H1 (cell line): ENCODE measurements at regions not wholly inside any gene's neighbourhood (a gene's known extent, or its start where the extent isn't known, plus 50 kb on each side); places are given as distances from the start of the nearest gene placed in this dataset.
A peak's percentile ranks its signal among the peaks of the same experiment; 100 is the strongest.

Experiments used
- CTCF ChIA-PET: fragments of 300-600 bp; sonication (Branson Sonifier 250); formaldehyde crosslinking; loops from one replicate; lab custom pipeline; 2021; ENCODE audit not compliant: partially characterized antibody; lab: Charles Lee
- POLR2A ChIA-PET: fragments of 300-600 bp; sonication (Branson Sonifier 250); formaldehyde crosslinking; loops from one replicate; lab custom pipeline; 2021; ENCODE audit warnings: inconsistent platforms; ENCODE audit not compliant: partially characterized antibody; lab: Charles Lee
- DNase-seq, 2 experiments: peaks; one replicate each; pipeline versions ENCODE4 v3.0.0 to v3.0.0-alpha.2; 2010 to 2022; ENCODE audit warnings: low spot score in 2 of 2, low read depth in 1 of 2, mixed read lengths in 1 of 2
- FAIRE-seq: peaks from 2 replicates; lab custom pipeline; 2011; peaks lifted over from hg19 to GRCh38; lab: Jason Lieb, UNC
- H2AFZ ChIP-seq: 2 replicates; pipeline ENCODE4 v1.8.1; 2012; ENCODE audit warnings: low read length, inconsistent platforms
- H2AK5ac ChIP-seq: 2 replicates; pipeline ENCODE4 v1.6.1; 2013; ENCODE audit warnings: low read depth, low read length
- H2BK120ac ChIP-seq: replicated peaks from 2 replicates; pipeline ENCODE3; 2013; ENCODE audit warnings: low read depth, low read length, inconsistent platforms
- H2BK12ac ChIP-seq: 2 replicates; pipeline ENCODE4 v1.6.1; 2013; ENCODE audit warnings: low read depth, low read length
- H2BK15ac ChIP-seq: 2 replicates; pipeline ENCODE4 v1.6.1; 2013; ENCODE audit warnings: low read length
- H2BK20ac ChIP-seq: 2 replicates; pipeline ENCODE4 v1.6.1; 2013; ENCODE audit warnings: low read length
- H2BK5ac ChIP-seq: 2 replicates; pipeline ENCODE4 v1.6.1; 2013; ENCODE audit warnings: low read depth, low read length
- H3K14ac ChIP-seq: 2 replicates; pipeline ENCODE4 v1.6.1; 2013; ENCODE audit warnings: inconsistent platforms; ENCODE audit not compliant: insufficient read length
- H3K18ac ChIP-seq: 2 replicates; pipeline ENCODE4 v1.6.1; 2013; ENCODE audit warnings: low read length; ENCODE audit errors: extremely low read depth
- H3K23ac ChIP-seq: 2 replicates; pipeline ENCODE4 v1.6.1; 2013; ENCODE audit warnings: inconsistent platforms; ENCODE audit not compliant: insufficient read length
- H3K23me2 ChIP-seq: 2 replicates; pipeline ENCODE4 v1.6.1; 2013; ENCODE audit warnings: low read depth, low read length
- H3K27ac ChIP-seq: 2 replicates; pipeline ENCODE4 v1.6.1; 2011; ENCODE audit warnings: low read depth, low read length, inconsistent platforms
- H3K27me3 ChIP-seq, 4 experiments: replicated peaks in 1 of 4; 1 replicate in 1 of 4; 2 replicates in 3 of 4; pipeline versions ENCODE4 v1.6.1 to v1.8.1; 2011 to 2013; ENCODE audit warnings: low read length in 3 of 4, mild to moderate bottlenecking in 3 of 4, inconsistent platforms in 2 of 4, mixed read lengths in 2 of 4, moderate library complexity in 1 of 4; ENCODE audit not compliant: control insufficient read depth in 3 of 4, insufficient read depth in 3 of 4; ENCODE audit errors: extremely low read depth in 1 of 4
- H3K36me3 ChIP-seq, 4 experiments: 2 replicates each; pipeline versions ENCODE4 v1.6.1 to v1.8.1; 2011 to 2013; ENCODE audit warnings: mild to moderate bottlenecking in 4 of 4, low read length in 3 of 4, moderate library complexity in 2 of 4, control low read depth in 1 of 4, inconsistent platforms in 1 of 4; ENCODE audit not compliant: insufficient read depth in 4 of 4, control insufficient read depth in 2 of 4
- H3K4ac ChIP-seq: replicated peaks from 2 replicates; pipeline ENCODE3; 2013; ENCODE audit warnings: low read length, low read depth, mixed read lengths, inconsistent platforms; ENCODE audit not compliant: insufficient read length
- H3K4me1 ChIP-seq, 4 experiments: replicated peaks in 1 of 4; 1 replicate in 1 of 4; 2 replicates in 3 of 4; pipeline versions ENCODE4 v1.6.1 to v1.8.1; 2011 to 2013; ENCODE audit warnings: low read length in 3 of 4, inconsistent platforms in 2 of 4, mixed read lengths in 1 of 4; ENCODE audit not compliant: insufficient read depth in 4 of 4, control insufficient read depth in 3 of 4
- H3K4me2 ChIP-seq, 2 experiments: 2 replicates each; pipeline versions ENCODE4 v1.6.1 to v1.8.1; 2011 to 2013; ENCODE audit warnings: low read depth in 2 of 2, low read length in 2 of 2, control low read depth in 1 of 2, inconsistent platforms in 1 of 2, mild to moderate bottlenecking in 1 of 2; ENCODE audit not compliant: insufficient read depth in 1 of 2
- H3K4me3 ChIP-seq, 4 experiments: fragments of 200-600, 300-600 bp in 1 of 4; sonication (generic), shearing (Covaris generic), sonication (Bioruptor Twin) in 1 of 4; 2 replicates each; pipeline versions ENCODE4 v1.5.1 to v1.8.1; 2011 to 2016; ENCODE audit warnings: low read length in 4 of 4, low read depth in 3 of 4, control low read depth in 2 of 4, inconsistent platforms in 2 of 4, mild to moderate bottlenecking in 2 of 4, mixed read lengths in 1 of 4, moderate library complexity in 1 of 4; ENCODE audit not compliant: insufficient read depth in 2 of 4; ENCODE audit errors: extremely low read depth in 1 of 4
- H3K56ac ChIP-seq: replicated peaks from 2 replicates; pipeline ENCODE3; 2013; ENCODE audit warnings: low read depth, mild to moderate bottlenecking, mixed read lengths, low read length, inconsistent platforms; ENCODE audit not compliant: insufficient read length
- H3K79me1 ChIP-seq: 2 replicates; pipeline ENCODE4 v1.6.1; 2013; ENCODE audit warnings: low read depth, low read length, control low read depth
- H3K79me2 ChIP-seq, 2 experiments: 2 replicates each; pipeline versions ENCODE4 v1.6.1 to v1.8.1; 2012 to 2013; ENCODE audit warnings: low read length in 2 of 2, mild to moderate bottlenecking in 2 of 2, inconsistent platforms in 1 of 2; ENCODE audit not compliant: insufficient read depth in 2 of 2, control insufficient read depth in 1 of 2
- H3K9ac ChIP-seq, 4 experiments: replicated peaks in 1 of 4; 1 replicate in 1 of 4; 2 replicates in 3 of 4; pipeline versions ENCODE4 v1.6.1 to v1.8.1; 2011 to 2013; ENCODE audit warnings: low read depth in 3 of 4, low read length in 3 of 4, control low read depth in 2 of 4, mild to moderate bottlenecking in 2 of 4, moderate library complexity in 2 of 4, inconsistent platforms in 1 of 4; ENCODE audit errors: extremely low read depth in 1 of 4
- H3K9me3 ChIP-seq, 2 experiments: 2 replicates each; pipeline versions ENCODE4 v1.6.1 to v1.8.1; 2012 to 2013; ENCODE audit warnings: mild to moderate bottlenecking in 2 of 2, moderate library complexity in 2 of 2, control low read depth in 1 of 2, inconsistent platforms in 1 of 2, low read depth in 1 of 2, low read length in 1 of 2, mixed read lengths in 1 of 2; ENCODE audit not compliant: insufficient read depth in 2 of 2
- H4K20me1 ChIP-seq, 2 experiments: replicated peaks in 1 of 2; 2 replicates each; pipeline versions ENCODE3 to v1.8.1; 2011 to 2013; ENCODE audit warnings: inconsistent platforms in 2 of 2, low read length in 2 of 2, mild to moderate bottlenecking in 1 of 2; ENCODE audit not compliant: insufficient read depth in 2 of 2, control insufficient read depth in 1 of 2
- H4K5ac ChIP-seq: 2 replicates; pipeline ENCODE4 v1.6.1; 2013; ENCODE audit warnings: low read length, low read depth, mixed read lengths, inconsistent platforms; ENCODE audit not compliant: insufficient read length
- H4K8ac ChIP-seq: 2 replicates; pipeline ENCODE4 v1.8.0; 2013; ENCODE audit warnings: mild to moderate bottlenecking, moderate library complexity, low read length, inconsistent platforms; ENCODE audit not compliant: insufficient read depth; ENCODE audit errors: extremely low read depth
- H4K91ac ChIP-seq: replicated peaks from 2 replicates; pipeline ENCODE3; 2013; ENCODE audit warnings: low read length, mixed read lengths, inconsistent platforms; ENCODE audit not compliant: insufficient read length
- BRCA1 ChIP-seq: IDR thresholded peaks from 2 replicates; pipeline ENCODE4 v1.6.1; 2012; ENCODE audit warnings: low read depth, low read length, improper control_type of control experiment
- CREB1 ChIP-seq: IDR thresholded peaks from 2 replicates; pipeline ENCODE4 v1.6.1; 2012; ENCODE audit warnings: inconsistent platforms
- EGR1 ChIP-seq: IDR thresholded peaks from 2 replicates; pipeline ENCODE4 v1.6.1; 2011; ENCODE audit warnings: low read depth, low read length, borderline replicate concordance
- KDM5A ChIP-seq: fragments of 200-600 bp; IDR thresholded peaks from 2 replicates; pipeline ENCODE4 v1.7.1; 2012; ENCODE audit warnings: mild to moderate bottlenecking, low read length, inconsistent platforms, mixed read lengths
- POLR2AphosphoS5 ChIP-seq: IDR thresholded peaks from 2 replicates; pipeline ENCODE4 v1.6.1; 2011; ENCODE audit warnings: low read depth, low read length
- RAD21 ChIP-seq, 2 experiments: IDR thresholded peaks in 1 of 2; conservative IDR thresholded peaks in 1 of 2; 2 replicates each; pipeline ENCODE4 v1.6.1; 2011; ENCODE audit warnings: low read depth in 2 of 2, low read length in 2 of 2, improper control_type of control experiment in 1 of 2, inconsistent platforms in 1 of 2, mild to moderate bottlenecking in 1 of 2, moderate library complexity in 1 of 2
- RBBP5 ChIP-seq: IDR thresholded peaks from 2 replicates; pipeline ENCODE4 v1.7.1; 2012; ENCODE audit warnings: low read depth, mild to moderate bottlenecking, inconsistent platforms, low read length, moderate library complexity, borderline replicate concordance
- TEAD4 ChIP-seq: IDR thresholded peaks from 2 replicates; pipeline ENCODE4 v1.6.1; 2012; ENCODE audit warnings: low read depth, low read length, inconsistent platforms, mixed read lengths
- ZNF274 ChIP-seq: IDR thresholded peaks from 2 replicates; pipeline ENCODE4 v1.7.0; 2012; ENCODE audit warnings: low read length, borderline replicate concordance; ENCODE audit errors: extremely low read depth
- WGBS, 2 experiments: shearing (Covaris generic) in 1 of 2; methylation state at CpG; one replicate each; pipeline versions ENCODE4 v1.1.6 to v1.1.7; 2013 to 2015; ENCODE audit warnings: low lambda C conversion rate in 2 of 2, mixed read lengths in 2 of 2, inconsistent platforms in 1 of 2, low coverage in 1 of 2, missing lambda C conversion rate in 1 of 2; ENCODE audit not compliant: insufficient replicate concordance in 2 of 2, insufficient coverage in 1 of 2, insufficient read length in 1 of 2; ENCODE audit errors: extremely low coverage in 1 of 2, missing lambda C conversion rate in 1 of 2; 5-methylcytosine and 5-hydroxymethylcytosine counted together

DNA sequence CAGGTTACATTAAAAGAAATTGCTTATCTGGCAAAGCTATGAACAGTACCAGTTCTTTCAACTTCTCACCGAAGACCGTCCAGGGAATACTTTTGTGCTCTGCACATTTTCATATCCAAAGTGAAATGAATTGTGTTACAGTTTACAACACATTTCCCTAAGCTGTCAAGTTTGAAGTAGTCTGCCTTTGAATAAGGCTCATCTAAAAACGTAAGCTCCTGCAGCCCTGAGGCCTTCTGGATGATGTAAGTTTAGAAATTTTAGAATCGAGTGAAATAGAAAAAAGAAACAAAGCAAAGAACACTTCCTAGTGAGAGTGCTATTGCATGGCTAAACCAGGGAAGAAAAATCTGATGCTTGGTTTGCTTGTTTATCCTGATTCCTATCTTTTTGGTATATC is 653.8 kb downstream of the MMUT start:
- ChIA-PET POLR2A (no interaction called here), CTCF (no interaction called here)
- no peaks in the 10 kb centered on the region for H3K9me3 ChIP-seq
- no peaks in the 10 kb centered on the region for H3K27me3 ChIP-seq
- H3K18ac ChIP-seq = no peak overlapping the region
- no peak overlapping the region for H4K8ac ChIP-seq
- 89% methylated on average over 4 of the region's 4 CpGs; no CpG with 5 or more reads in 1 of the 2 experiments for WGBS, 2 experiments
- 0 out of 2 replicates have a peak overlapping the region, but pooled peaks have one; percentile 39 for H2AFZ ChIP-seq
- H2BK120ac ChIP-seq = no peak overlapping the region
- H4K20me1 ChIP-seq = no peaks in the 10 kb centered on the region
- no peaks in the 10 kb centered on the region for H3K79me2 ChIP-seq
- no peak overlapping the region for H3K14ac ChIP-seq
- H2BK5ac ChIP-seq = no peak overlapping the region
- no peak overlapping the region for H3K4me2 ChIP-seq
- no peaks in the 10 kb centered on the region for H3K36me3 ChIP-seq
- H3K9ac ChIP-seq = no peak overlapping the region
- H2BK20ac ChIP-seq = no peak overlapping the region
- H3K4me1 ChIP-seq = no peaks in the 10 kb centered on the region
- no peak overlapping the region for H3K23ac ChIP-seq
- no peak overlapping the region for H4K5ac ChIP-seq
- no peaks in the 10 kb centered on the region for H3K79me1 ChIP-seq
- H3K27ac ChIP-seq = no peak overlapping the region
- H3K23me2 ChIP-seq = no peaks in the 10 kb centered on the region
- no peak overlapping the region for H3K4me3 ChIP-seq
- no peak overlapping the region for H2BK12ac ChIP-seq
- H2BK15ac ChIP-seq = no peak overlapping the region
- FAIRE-seq = no peak
- H2AK5ac ChIP-seq = no peak overlapping the region
- H4K91ac ChIP-seq = no peak overlapping the region
- TF ChIP-seq BRCA1 (no peak), POLR2AphosphoS5 (no peak), KDM5A (no peak), RAD21 (IDR thresholded peaks at IDR 0.05 in 1 of 2, conservative IDR thresholded peaks at IDR 0.05 in 1 of 2; ENCODE audit: low read depth in 2 of 2, low read length in 2 of 2) (no peak), ZNF274 (no peak), TEAD4 (no peak), EGR1 (no peak), CREB1 (no peak), RBBP5 (no peak)
- no peak for DNase-seq
- H3K4ac ChIP-seq = no peak overlapping the region
- no peak overlapping the region for H3K56ac ChIP-seq
